Prostate gland (tissue), 2 donors: ENCODE measurements at regions not wholly inside any gene's neighbourhood (a gene's known extent, or its start where the extent isn't known, plus 50 kb on each side); places are given as distances from the start of the nearest gene placed in this dataset.
"Not testable (repeated sequence)": the region's sequence is repeated elsewhere in the genome, so short reads cannot be mapped to it uniquely, and the experiment has no call there.

ENCODE experiments used
- CTCF ChIP-seq, 4 experiments: fragments of 200-600 bp in 2 of 4; fragments of 450-650 bp in 2 of 4; sonication (generic) in 2 of 4; IDR thresholded peaks; 1 replicate in 3 of 4; 2 replicates in 1 of 4; pipeline ENCODE4 v1.5.1; 2016 to 2019; ENCODE audit warnings: antibody characterized with exemption in 4 of 4, mild to moderate bottlenecking in 2 of 4, moderate library complexity in 2 of 4
- POLR2A ChIP-seq: fragments of 450-650 bp; IDR thresholded peaks from one replicate; pipeline ENCODE4 v1.6.1; 2016; ENCODE audit warnings: antibody characterized with exemption, mild to moderate bottlenecking

GRCh38 chr16:65234721-65235320 lies 113.0 kb upstream of the CDH11 start:
- not testable (repeated sequence) for TF ChIP-seq CTCF (IDR thresholded peaks at IDR 0.05); POLR2A
